CD14-positive monocyte (primary cell): ENCODE measurements at regions not wholly inside any gene's neighbourhood (a gene's known extent, or its start where the extent isn't known, plus 50 kb on each side); places are given as distances from the start of the nearest gene placed in this dataset.

Experiments
- DNase-seq, 3 donors: peaks; one replicate each; pipeline ENCODE4 v3.0.0-alpha.2; 2011 to 2022
- H2AFZ ChIP-seq: 2 replicates; pipeline ENCODE4 v1.6.0; 2012; ENCODE audit warnings: mild to moderate bottlenecking, low read depth, low read length, inconsistent platforms; ENCODE audit not compliant: insufficient read depth, poor library complexity, severe bottlenecking
- H3K27ac ChIP-seq, 2 donors: 1 replicate in 1 of 2; 2 replicates in 1 of 2; pipeline ENCODE4 v1.5.1; 2012 to 2013; ENCODE audit warnings: low read length in 2 of 2, control low read depth in 1 of 2, inconsistent platforms in 1 of 2, low read depth in 1 of 2, mild to moderate bottlenecking in 1 of 2
- H3K27me3 ChIP-seq, 2 donors: one replicate each; pipeline versions ENCODE4 v1.6.0 to v1.6.1; 2011 to 2013; ENCODE audit warnings: low read length in 2 of 2; ENCODE audit not compliant: control insufficient read depth in 2 of 2, insufficient read depth in 2 of 2
- H3K36me3 ChIP-seq, 2 donors: replicated peaks in 1 of 2; 1 replicate in 1 of 2; 2 replicates in 1 of 2; pipeline versions ENCODE4 v1.5.1 to v1.6.1; 2012 to 2013; ENCODE audit warnings: low read length in 2 of 2, control low read depth in 1 of 2, inconsistent platforms in 1 of 2, mild to moderate bottlenecking in 1 of 2; ENCODE audit not compliant: insufficient read depth in 2 of 2, control insufficient read depth in 1 of 2
- H3K4me1 ChIP-seq, 2 donors: 1 replicate in 1 of 2; 2 replicates in 1 of 2; pipeline versions ENCODE4 v1.5.1 to v1.6.1; 2012 to 2013; ENCODE audit warnings: low read length in 2 of 2, control low read depth in 1 of 2, inconsistent platforms in 1 of 2, mild to moderate bottlenecking in 1 of 2, moderate library complexity in 1 of 2; ENCODE audit not compliant: insufficient read depth in 2 of 2, control insufficient read depth in 1 of 2
- H3K4me2 ChIP-seq: replicated peaks from 2 replicates; pipeline ENCODE3; 2012; ENCODE audit warnings: low read length, moderate library complexity, mild to moderate bottlenecking; ENCODE audit not compliant: poor library complexity, severe bottlenecking; ENCODE audit errors: extremely low read depth
- H3K4me3 ChIP-seq, 3 experiments: fragments of 200-600 bp in 1 of 3; sonication (generic) in 1 of 3; replicated peaks in 1 of 3; 1 replicate in 2 of 3; 2 replicates in 1 of 3; pipeline ENCODE4 v1.5.1; 2011 to 2013; ENCODE audit warnings: low read length in 3 of 3, mild to moderate bottlenecking in 3 of 3, control low read depth in 2 of 3, low read depth in 2 of 3, inconsistent platforms in 1 of 3, moderate library complexity in 1 of 3
- H3K79me2 ChIP-seq: 2 replicates; pipeline ENCODE4 v1.6.0; 2012; ENCODE audit warnings: mild to moderate bottlenecking, control low read depth, inconsistent platforms, low read length, moderate library complexity; ENCODE audit not compliant: insufficient read depth
- H3K9ac ChIP-seq: 2 replicates; pipeline ENCODE4 v1.6.0; 2017; ENCODE audit warnings: low read length, mild to moderate bottlenecking; ENCODE audit not compliant: insufficient read depth, poor library complexity, severe bottlenecking
- H3K9me3 ChIP-seq, 2 donors: replicated peaks in 1 of 2; 1 replicate in 1 of 2; 2 replicates in 1 of 2; pipeline versions ENCODE4 v1.5.1 to v1.6.1; 2012 to 2013; ENCODE audit warnings: low read length in 2 of 2, control low read depth in 1 of 2; ENCODE audit not compliant: control insufficient read depth in 1 of 2, insufficient read depth in 1 of 2
- H4K20me1 ChIP-seq: 2 replicates; pipeline ENCODE4 v1.6.0; 2012; ENCODE audit warnings: mild to moderate bottlenecking, low read length, control low read depth, moderate library complexity; ENCODE audit not compliant: insufficient read depth
- H3K27ac Mint-ChIP-seq, 7 donors: one replicate each; pipeline ENCODE4 v1.8.0; 2020; ENCODE audit warnings: mild to moderate bottlenecking in 7 of 7, mixed read lengths in 7 of 7, moderate library complexity in 6 of 7, inconsistent platforms in 2 of 7
- H3K27me3 Mint-ChIP-seq, 3 donors: one replicate each; pipeline ENCODE4 v1.8.0; 2021 to 2022; ENCODE audit warnings: low read depth in 3 of 3, mild to moderate bottlenecking in 3 of 3, mixed read lengths in 3 of 3, moderate library complexity in 3 of 3, inconsistent platforms in 1 of 3
- H3K36me3 Mint-ChIP-seq, 2 donors: one replicate each; pipeline ENCODE4 v1.8.0; 2020; ENCODE audit warnings: mixed read lengths in 2 of 2, inconsistent platforms in 1 of 2, mild to moderate bottlenecking in 1 of 2
- H3K4me1 Mint-ChIP-seq: one replicate; pipeline ENCODE4 v1.8.0; 2020; ENCODE audit warnings: mild to moderate bottlenecking, mixed read lengths
- H3K4me3 Mint-ChIP-seq, 2 donors: one replicate each; pipeline ENCODE4 v1.8.0; 2020; ENCODE audit warnings: mild to moderate bottlenecking in 2 of 2, mixed read lengths in 2 of 2, moderate library complexity in 1 of 2
- H3K9me3 Mint-ChIP-seq, 7 donors: one replicate each; pipeline ENCODE4 v1.8.0; 2020 to 2022; ENCODE audit warnings: mixed read lengths in 7 of 7, mild to moderate bottlenecking in 6 of 7, moderate library complexity in 6 of 7, inconsistent platforms in 2 of 7
- CTCF ChIP-seq: fragments of 200-600 bp; IDR thresholded peaks from one replicate; pipeline ENCODE4 v1.8.0; 2022; ENCODE audit warnings: antibody characterized with exemption, mild to moderate bottlenecking
- WGBS: methylation state at CpG from one replicate; pipeline ENCODE4 v1.1.5; 2013; ENCODE audit warnings: missing lambda C conversion rate; ENCODE audit not compliant: insufficient coverage; 5-methylcytosine and 5-hydroxymethylcytosine counted together
- intact Hi-C, 2 donors: fragments of 100-400 bp; cut with micrococcal nuclease; formaldehyde crosslinking; loops; one replicate each; pipeline versions ENCODE4 v1.15.0 to v1.15.1; 2023

GRCh38 chr3:75325716-75326115, 338.4 kb upstream of the FRG2C start:
- Mint-ChIP-seq H3K27ac (no peak overlapping the region), H3K4me1 (no peaks in the 10 kb centered on the region), H3K36me3 (no peaks in the 10 kb centered on the region), H3K27me3 (peaks cover 1 to 3% (median 1%) of the 10 kb centered on the region in 3 donors), H3K9me3 (no peaks in the 10 kb centered on the region), H3K4me3 (no peak overlapping the region)
- no peak for TF ChIP-seq CTCF
- Histone ChIP-seq H4K20me1 (no peaks in the 10 kb centered on the region), H3K9ac (no peak overlapping the region), H3K4me3 (no peak overlapping the region), H3K79me2 (no peaks in the 10 kb centered on the region), H3K27ac (no peak overlapping the region), H3K9me3 (no peaks in the 10 kb centered on the region), H3K27me3 (no peaks in the 10 kb centered on the region), H3K4me2 (no peak overlapping the region), H3K36me3 (no peaks in the 10 kb centered on the region), H3K4me1 (no peaks in the 10 kb centered on the region), H2AFZ (no peak overlapping the region)
- intact Hi-C loops: no loop called here
- no peak for DNase-seq
- no CpG with 5 or more reads among the region's 2 CpGs for WGBS

- WGBS: 90% methylated on average over 5 of the region's 9 CpGs
- H3K4me3 ChIP-seq: no peak overlapping the region
Measured at GRCh38 chr3:75327453-75327852, 336.7 kb upstream of the FRG2C start.

More at GRCh38 chr3:75327453-75327852, 336.7 kb upstream of the FRG2C start:
- no peaks in the 10 kb centered on the region for H3K27me3 ChIP-seq
- intact Hi-C loops: no loop called here
- H4K20me1 ChIP-seq: no peaks in the 10 kb centered on the region
- TF ChIP-seq CTCF: no peak
- Mint-ChIP-seq H3K27me3 (peaks cover 1% of the 10 kb centered on the region in 3 donors), H3K36me3 (no peaks in the 10 kb centered on the region), H3K9me3 (no peaks in the 10 kb centered on the region), H3K27ac (no peak overlapping the region), H3K4me3 (no peak overlapping the region), H3K4me1 (no peaks in the 10 kb centered on the region)
- no peak overlapping the region for H2AFZ ChIP-seq
- no peaks in the 10 kb centered on the region for H3K9me3 ChIP-seq
- no peak overlapping the region for H3K27ac ChIP-seq
- H3K9ac ChIP-seq: no peak overlapping the region
- H3K36me3 ChIP-seq: no peaks in the 10 kb centered on the region
- H3K79me2 ChIP-seq: no peaks in the 10 kb centered on the region
- no peak for DNase-seq
- H3K4me1 ChIP-seq: no peaks in the 10 kb centered on the region
- H3K4me2 ChIP-seq: no peak overlapping the region
